HepG2 (cell line): ENCODE measurements at regions not wholly inside any gene's neighbourhood (a gene's known extent, or its start where the extent isn't known, plus 50 kb on each side); places are given as distances from the start of the nearest gene placed in this dataset.

ENCODE experiments used
- ATAC-seq: fragments of 200-7000 bp; cut with Tn5 transposase; 3 replicates; pipeline ENCODE4 v1.9.1; 2020; ENCODE audit warnings: mild to moderate bottlenecking, moderate library complexity
- BruUV-seq: library from RNA; stranded (reverse); fragments of 400-500 nt; replicated peaks from 2 replicates; lab custom pipeline; 2021; lab: Mats Ljungman, UMichigan
- CTCF ChIA-PET: fragments of 300-600 bp; formaldehyde crosslinking; extraction: SDS; loops from one replicate; lab custom pipeline; 2021; ENCODE audit warnings: low total read pairs, inconsistent platforms, low intra/inter-chr PET ratio; lab: Yijun Ruan, JAX
- POLR2A ChIA-PET: fragments of 350-600 bp; sonication (Branson Sonifier 250); formaldehyde crosslinking; loops from one replicate; lab custom pipeline; 2020; ENCODE audit warnings: antibody characterized with exemption, inconsistent platforms; lab: Yijun Ruan, JAX
- DNase-seq: peaks from one replicate; pipeline ENCODE4 v3.0.0-alpha.2; 2015; ENCODE audit warnings: low spot score
- FAIRE-seq: peaks from 3 replicates; lab custom pipeline; 2011; peaks lifted over from hg19 to GRCh38; lab: Jason Lieb, UNC
- H2AFZ ChIP-seq: one replicate; pipeline ENCODE4 v1.6.1; 2011; ENCODE audit warnings: low read length, inconsistent platforms
- H3K27ac ChIP-seq: fragments of 300-600 bp; 3 replicates; pipeline ENCODE4 v1.8.0; 2011; ENCODE audit warnings: mixed run types, mild to moderate bottlenecking, mixed read lengths, low read length, inconsistent platforms; ENCODE audit not compliant: insufficient read depth; ENCODE audit errors: extremely low read length
- H3K27me3 ChIP-seq, 2 experiments: fragments of 200-600 bp in 1 of 2; 2 replicates in 1 of 2; 3 replicates in 1 of 2; pipeline versions ENCODE4 v1.6.0 to v1.8.0; 2011; ENCODE audit warnings: low read length in 2 of 2, mild to moderate bottlenecking in 2 of 2, moderate library complexity in 2 of 2, inconsistent platforms in 1 of 2; ENCODE audit not compliant: insufficient read depth in 2 of 2, control insufficient read depth in 1 of 2
- H3K36me3 ChIP-seq, 2 experiments: fragments of 200-600 bp in 1 of 2; replicated peaks in 1 of 2; 2 replicates in 1 of 2; 3 replicates in 1 of 2; pipeline versions ENCODE4 v1.5.1 to v1.8.0; 2011; ENCODE audit warnings: low read length in 2 of 2, inconsistent platforms in 1 of 2; ENCODE audit not compliant: insufficient read depth in 2 of 2, control insufficient read depth in 1 of 2
- H3K4me1 ChIP-seq: 2 replicates; pipeline ENCODE4 v1.5.1; 2012; ENCODE audit warnings: low read length, inconsistent platforms; ENCODE audit not compliant: insufficient read depth
- H3K4me2 ChIP-seq: 2 replicates; pipeline ENCODE4 v1.6.0; 2011; ENCODE audit warnings: low read depth, low read length, inconsistent platforms
- H3K4me3 ChIP-seq, 3 experiments: fragments of 200-600 bp in 1 of 3; sonication (generic), shearing (Covaris generic) in 1 of 3; replicated peaks in 1 of 3; 2 replicates each; pipeline ENCODE4 v1.5.1; 2011 to 2016; ENCODE audit warnings: low read length in 3 of 3, inconsistent platforms in 2 of 3, low read depth in 2 of 3, mild to moderate bottlenecking in 2 of 3, control low read depth in 1 of 3, mixed read lengths in 1 of 3; ENCODE audit not compliant: insufficient read depth in 1 of 3
- H3K79me2 ChIP-seq: one replicate; pipeline ENCODE4 v1.6.1; 2011; ENCODE audit warnings: low read length, inconsistent platforms; ENCODE audit not compliant: insufficient read depth
- H3K9ac ChIP-seq: 2 replicates; pipeline ENCODE4 v1.6.0; 2011; ENCODE audit warnings: mild to moderate bottlenecking, low read depth, low read length, inconsistent platforms; ENCODE audit not compliant: insufficient read depth
- H3K9me3 ChIP-seq: 2 replicates; pipeline ENCODE4 v1.5.1; 2012; ENCODE audit warnings: mild to moderate bottlenecking, low read length
- H4K20me1 ChIP-seq: 2 replicates; pipeline ENCODE4 v1.6.0; 2011; ENCODE audit warnings: inconsistent platforms, mild to moderate bottlenecking, low read length, moderate library complexity; ENCODE audit not compliant: insufficient read depth
- ATF3 ChIP-seq: sonication (generic); formaldehyde crosslinking; IDR thresholded peaks from 2 replicates; pipeline ENCODE4 v1.4.0; 2020; ENCODE audit warnings: missing genetic modification reagents
- ATF6 ChIP-seq: sonication (generic); formaldehyde crosslinking; conservative IDR thresholded peaks from 2 replicates; pipeline ENCODE4 v1.4.0; 2020; ENCODE audit warnings: missing genetic modification reagents
- KLF16 ChIP-seq, 2 experiments: sonication (generic) in 1 of 2; formaldehyde crosslinking in 1 of 2; IDR thresholded peaks; 2 replicates each; pipeline versions ENCODE4 v1.6.1 to v1.8.0; 2016 to 2023; ENCODE audit warnings: missing genetic modification reagents in 2 of 2, missing compliant biosample characterization in 1 of 2
- MYPOP ChIP-seq: sonication (generic); formaldehyde crosslinking; IDR thresholded peaks from 2 replicates; pipeline ENCODE4 v1.8.1; 2023; ENCODE audit warnings: mild to moderate bottlenecking, moderate library complexity, missing genetic modification reagents
- NR2F1 ChIP-seq, 2 experiments: fragments of 450-650 bp in 1 of 2; formaldehyde crosslinking in 1 of 2; IDR thresholded peaks; 2 replicates each; pipeline versions ENCODE4 v1.5.0 to v1.6.1; 2016 to 2020; ENCODE audit warnings: mild to moderate bottlenecking in 1 of 2, missing compliant biosample characterization in 1 of 2, missing genetic modification reagents in 1 of 2, moderate library complexity in 1 of 2
- RBM39 ChIP-seq: fragments of 200-400 bp; formaldehyde crosslinking; IDR thresholded peaks from one replicate; pipeline ENCODE4 v1.6.1; 2018; ENCODE audit warnings: antibody characterized with exemption, mild to moderate bottlenecking, low read depth, low read length; ENCODE audit not compliant: poor library complexity, severe bottlenecking
- SAFB2 ChIP-seq: sonication (generic); formaldehyde crosslinking; IDR thresholded peaks from 2 replicates; pipeline ENCODE4 v1.5.1; 2020; ENCODE audit warnings: missing genetic modification reagents, low read depth, mild to moderate bottlenecking, borderline replicate concordance
- SETDB1 ChIP-seq: sonication (generic); formaldehyde crosslinking; IDR thresholded peaks from 2 replicates; pipeline ENCODE4 v1.5.1; 2020; ENCODE audit warnings: missing genetic modification reagents, mild to moderate bottlenecking, borderline replicate concordance
- ZBTB7B ChIP-seq: sonication (generic); formaldehyde crosslinking; IDR thresholded peaks from 2 replicates; pipeline ENCODE4 v1.4.0; 2020; ENCODE audit warnings: missing genetic modification reagents
- ZNF343 ChIP-seq: sonication (generic); formaldehyde crosslinking; IDR thresholded peaks from 2 replicates; pipeline ENCODE4 v1.4.0; 2020; ENCODE audit warnings: mild to moderate bottlenecking, missing genetic modification reagents
- WGBS: methylation state at CpG from one replicate; pipeline ENCODE4 v1.1.6; 2017; ENCODE audit warnings: low lambda C conversion rate; 5-methylcytosine and 5-hydroxymethylcytosine counted together
- in situ Hi-C: cut with HindIII; loops from 2 replicates; pipeline ENCODE4 v1.10.0; 2017; ENCODE audit warnings: low pct_unique_long_range_greater_than_20kb; ENCODE audit not compliant: extremely low pct_ligation_motif_present
- intact Hi-C: fragments of 100-400 bp; cut with micrococcal nuclease; formaldehyde crosslinking; loops from one replicate; pipeline ENCODE4 v1.10.0; 2022; ENCODE audit not compliant: unreplicated experiment

GRCh38 chr4:140247237-140247636 lies 93.3 kb upstream of the MAML3 start:
- TF ChIP-seq MYPOP (no peak), NR2F1 (CRISPR knock-in tag; IDR thresholded peaks at IDR 0.05) (no peak), KLF16 (CRISPR knock-in tag; IDR thresholded peaks at IDR 0.05) (no peak), ZBTB7B (CRISPR knock-in tag) (no peak), ATF6 (CRISPR knock-in tag) (no peak), ATF3 (no peak), SETDB1 (no peak), RBM39 (no peak), ZNF343 (no peak), SAFB2 (no peak)
- TF ChIP-seq, all 625 proteins: peak for 0
- no TSS peak for BruUV-seq
- Histone ChIP-seq H3K79me2 (no peaks in the 10 kb centered on the region), H3K27me3 (peaks cover 2 to 6% of the 10 kb centered on the region in 2 experiments; a peak in 2 of 5 replicates), H3K9me3 (no peaks in the 10 kb centered on the region), H3K27ac (no peak overlapping the region), H3K36me3 (no peaks in the 10 kb centered on the region), H3K4me3 (no peak overlapping the region), H4K20me1 (no peaks in the 10 kb centered on the region), H3K9ac (no peak overlapping the region), H3K4me1 (no peaks in the 10 kb centered on the region), H3K4me2 (no peak overlapping the region), H2AFZ (no peak overlapping the region)
- FAIRE-seq (no peak), ATAC-seq (no peak), DNase-seq (no peak)
- WGBS = 25% methylated on average over 2 of the region's 2 CpGs
- CTCF ChIA-PET = no interaction called here
- intact Hi-C loops (no loop called here), in situ Hi-C loops (no loop called here)
- POLR2A ChIA-PET = no interaction called here
